ENCODE measurements at regions not wholly inside any gene's neighbourhood (a gene's known extent, or its start where the extent isn't known, plus 50 kb on each side); places are given as distances from the start of the nearest gene placed in this dataset.

- Histone ChIP-seq H3K9me3 (ENCODE audit: control insufficient read depth, low read length) (no peaks in the 10 kb centered on the region), H3K27ac (ENCODE audit: low read depth, low read length, severe bottlenecking) (no peak overlapping the region), H3K4me1 (ENCODE audit: control insufficient read depth, insufficient read depth, low read length, poor library complexity, severe bottlenecking) (no peaks in the 10 kb centered on the region), H3K4me3 (ENCODE audit: extremely low read depth, insufficient read depth, low read length, poor library complexity, severe bottlenecking) (no peak overlapping the region), H3K36me3 (ENCODE audit: control insufficient read depth, insufficient read depth, low read length) (no peaks in the 10 kb centered on the region)
- no CpG with 5 or more reads among the region's 1 CpG for WGBS, 2 experiments (ENCODE audit: insufficient coverage in 2 of 2)
Observed at GRCh38 chr3:148344521-148344920, 353.2 kb upstream of the AGTR1 start.

GRCh38 chr3:148360051-148360450, 337.7 kb upstream of the AGTR1 start:
- H3K27ac ChIP-seq (ENCODE audit: low read depth, low read length, severe bottlenecking) = no peak overlapping the region

GRCh38 chr3:148366743-148367410, 330.8 kb upstream of the AGTR1 start:
- Histone ChIP-seq H3K27ac (ENCODE audit: low read depth, low read length, severe bottlenecking) (no peak overlapping the region), H3K9me3 (ENCODE audit: control insufficient read depth, low read length) (no peaks in the 10 kb centered on the region), H3K4me1 (ENCODE audit: control insufficient read depth, insufficient read depth, low read length, poor library complexity, severe bottlenecking) (no peaks in the 10 kb centered on the region), H3K36me3 (ENCODE audit: control insufficient read depth, insufficient read depth, low read length) (no peaks in the 10 kb centered on the region), H3K4me3 (ENCODE audit: extremely low read depth, insufficient read depth, low read length, poor library complexity, severe bottlenecking) (no peak overlapping the region)
- WGBS, 2 experiments (ENCODE audit: insufficient coverage in 2 of 2) = 82% methylated on average over 5 to 6 of the region's 7 CpGs

More at GRCh38 chr3:148360051-148360450, 337.7 kb upstream of the AGTR1 start:
- Histone ChIP-seq H3K4me3 (ENCODE audit: extremely low read depth, insufficient read depth, low read length, poor library complexity, severe bottlenecking) (no peak overlapping the region), H3K4me1 (ENCODE audit: control insufficient read depth, insufficient read depth, low read length, poor library complexity, severe bottlenecking) (no peaks in the 10 kb centered on the region), H3K9me3 (ENCODE audit: control insufficient read depth, low read length) (no peaks in the 10 kb centered on the region), H3K36me3 (ENCODE audit: control insufficient read depth, insufficient read depth, low read length) (no peaks in the 10 kb centered on the region)

- Histone ChIP-seq H3K4me1 (ENCODE audit: control insufficient read depth, insufficient read depth, low read length, poor library complexity, severe bottlenecking) (no peaks in the 10 kb centered on the region), H3K36me3 (ENCODE audit: control insufficient read depth, insufficient read depth, low read length) (no peaks in the 10 kb centered on the region), H3K27ac (ENCODE audit: low read depth, low read length, severe bottlenecking) (no peak overlapping the region), H3K4me3 (ENCODE audit: extremely low read depth, insufficient read depth, low read length, poor library complexity, severe bottlenecking) (no peak overlapping the region), H3K9me3 (ENCODE audit: control insufficient read depth, low read length) (no peaks in the 10 kb centered on the region)
- no CpG with 5 or more reads among the region's 1 CpG for WGBS, 2 experiments (ENCODE audit: insufficient coverage in 2 of 2)
Observed at GRCh38 chr3:148367756-148368155, 329.9 kb upstream of the AGTR1 start.

GRCh38 chr3:148369381-148369780, 328.3 kb upstream of the AGTR1 start:
- no peak overlapping the region for H3K4me3 ChIP-seq (ENCODE audit: extremely low read depth, insufficient read depth, low read length, poor library complexity, severe bottlenecking)
- no peaks in the 10 kb centered on the region for H3K9me3 ChIP-seq (ENCODE audit: control insufficient read depth, low read length)
- H3K36me3 ChIP-seq (ENCODE audit: control insufficient read depth, insufficient read depth, low read length) = no peaks in the 10 kb centered on the region
- H3K27ac ChIP-seq (ENCODE audit: low read depth, low read length, severe bottlenecking) = no peak overlapping the region
- no CpG with 5 or more reads among the region's 2 CpGs for WGBS, 2 experiments (ENCODE audit: insufficient coverage in 2 of 2)
- no peaks in the 10 kb centered on the region for H3K4me1 ChIP-seq (ENCODE audit: control insufficient read depth, insufficient read depth, low read length, poor library complexity, severe bottlenecking)

GRCh38 chr3:148372206-148372875, 325.4 kb upstream of the AGTR1 start:
- WGBS, 2 experiments (ENCODE audit: insufficient coverage in 2 of 2) = no CpG with 5 or more reads among the region's 2 CpGs
- Histone ChIP-seq H3K4me3 (ENCODE audit: extremely low read depth, insufficient read depth, low read length, poor library complexity, severe bottlenecking) (no peak overlapping the region), H3K27ac (ENCODE audit: low read depth, low read length, severe bottlenecking) (no peak overlapping the region), H3K9me3 (ENCODE audit: control insufficient read depth, low read length) (no peaks in the 10 kb centered on the region), H3K4me1 (ENCODE audit: control insufficient read depth, insufficient read depth, low read length, poor library complexity, severe bottlenecking) (no peaks in the 10 kb centered on the region), H3K36me3 (ENCODE audit: control insufficient read depth, insufficient read depth, low read length) (no peaks in the 10 kb centered on the region)

- no peak overlapping the region for H3K27ac ChIP-seq (ENCODE audit: low read depth, low read length, severe bottlenecking)
- H3K4me1 ChIP-seq (ENCODE audit: control insufficient read depth, insufficient read depth, low read length, poor library complexity, severe bottlenecking) = no peaks in the 10 kb centered on the region
- no peaks in the 10 kb centered on the region for H3K9me3 ChIP-seq (ENCODE audit: control insufficient read depth, low read length)
- H3K36me3 ChIP-seq (ENCODE audit: control insufficient read depth, insufficient read depth, low read length) = no peaks in the 10 kb centered on the region
- H3K4me3 ChIP-seq (ENCODE audit: extremely low read depth, insufficient read depth, low read length, poor library complexity, severe bottlenecking) = no peak overlapping the region
Observed at GRCh38 chr3:148373961-148374360, 323.7 kb upstream of the AGTR1 start.

GRCh38 chr3:148379763-148380382, 317.8 kb upstream of the AGTR1 start:
- 100% methylated on average over 1 of the region's 4 CpGs; no CpG with 5 or more reads in 1 of the 2 experiments for WGBS, 2 experiments (ENCODE audit: insufficient coverage in 2 of 2)
- Histone ChIP-seq H3K4me3 (ENCODE audit: extremely low read depth, insufficient read depth, low read length, poor library complexity, severe bottlenecking) (no peak overlapping the region), H3K9me3 (ENCODE audit: control insufficient read depth, low read length) (no peaks in the 10 kb centered on the region), H3K36me3 (ENCODE audit: control insufficient read depth, insufficient read depth, low read length) (no peaks in the 10 kb centered on the region), H3K27ac (ENCODE audit: low read depth, low read length, severe bottlenecking) (no peak overlapping the region), H3K4me1 (ENCODE audit: control insufficient read depth, insufficient read depth, low read length, poor library complexity, severe bottlenecking) (no peaks in the 10 kb centered on the region)

- Histone ChIP-seq H3K4me3 (ENCODE audit: extremely low read depth, insufficient read depth, low read length, poor library complexity, severe bottlenecking) (no peak overlapping the region), H3K36me3 (ENCODE audit: control insufficient read depth, insufficient read depth, low read length) (no peaks in the 10 kb centered on the region), H3K4me1 (ENCODE audit: control insufficient read depth, insufficient read depth, low read length, poor library complexity, severe bottlenecking) (no peaks in the 10 kb centered on the region), H3K27ac (ENCODE audit: low read depth, low read length, severe bottlenecking) (no peak overlapping the region), H3K9me3 (ENCODE audit: control insufficient read depth, low read length) (no peaks in the 10 kb centered on the region)
- 90% methylated on average over 6 of the region's 6 CpGs for WGBS, 2 experiments (ENCODE audit: insufficient coverage in 2 of 2)
Observed at GRCh38 chr3:148381051-148381450, 316.7 kb upstream of the AGTR1 start.

- 88% methylated on average over 1 of the region's 4 CpGs; no CpG with 5 or more reads in 1 of the 2 experiments for WGBS, 2 experiments (ENCODE audit: insufficient coverage in 2 of 2)
- no peak overlapping the region for H3K4me3 ChIP-seq (ENCODE audit: extremely low read depth, insufficient read depth, low read length, poor library complexity, severe bottlenecking)
- no peaks in the 10 kb centered on the region for H3K9me3 ChIP-seq (ENCODE audit: control insufficient read depth, low read length)
- H3K36me3 ChIP-seq (ENCODE audit: control insufficient read depth, insufficient read depth, low read length) = no peaks in the 10 kb centered on the region
- H3K27ac ChIP-seq (ENCODE audit: low read depth, low read length, severe bottlenecking) = no peak overlapping the region
- H3K4me1 ChIP-seq (ENCODE audit: control insufficient read depth, insufficient read depth, low read length, poor library complexity, severe bottlenecking) = no peaks in the 10 kb centered on the region
Observed at GRCh38 chr3:148389916-148390315, 307.8 kb upstream of the AGTR1 start.

GRCh38 chr3:148395821-148396220, 301.9 kb upstream of the AGTR1 start:
- Histone ChIP-seq H3K9me3 (ENCODE audit: control insufficient read depth, low read length) (no peaks in the 10 kb centered on the region), H3K36me3 (ENCODE audit: control insufficient read depth, insufficient read depth, low read length) (no peaks in the 10 kb centered on the region), H3K27ac (ENCODE audit: low read depth, low read length, severe bottlenecking) (no peak overlapping the region), H3K4me1 (ENCODE audit: control insufficient read depth, insufficient read depth, low read length, poor library complexity, severe bottlenecking) (no peaks in the 10 kb centered on the region), H3K4me3 (ENCODE audit: extremely low read depth, insufficient read depth, low read length, poor library complexity, severe bottlenecking) (no peak overlapping the region)

Data from mesodermal cell (in vitro differentiated cells).